Chondrocyte (in vitro differentiated cells): ENCODE measurements at regions not wholly inside any gene's neighbourhood (a gene's known extent, or its start where the extent isn't known, plus 50 kb on each side); places are given as distances from the start of the nearest gene placed in this dataset.

Experiments used
- DNase-seq: peaks from one replicate; pipeline ENCODE4 v3.0.0; 2021; ENCODE audit warnings: mixed read lengths, low spot score
- H3K27ac Mint-ChIP-seq: one replicate; pipeline ENCODE4 v1.8.0; 2021; ENCODE audit warnings: mild to moderate bottlenecking, moderate library complexity, mixed read lengths; ENCODE audit not compliant: unreplicated experiment
- H3K27me3 Mint-ChIP-seq: 2 replicates; pipeline ENCODE4 v1.8.0; 2021; ENCODE audit warnings: low read depth, mixed read lengths
- H3K36me3 Mint-ChIP-seq: 2 replicates; pipeline ENCODE4 v1.8.0; 2021; ENCODE audit warnings: low read depth, mixed read lengths
- H3K4me1 Mint-ChIP-seq: 2 replicates; pipeline ENCODE4 v1.8.0; 2021; ENCODE audit warnings: low read depth, mild to moderate bottlenecking, mixed read lengths
- H3K4me3 Mint-ChIP-seq: one replicate; pipeline ENCODE4 v1.8.0; 2021; ENCODE audit warnings: mild to moderate bottlenecking, moderate library complexity, mixed read lengths; ENCODE audit not compliant: unreplicated experiment
- H3K9me3 Mint-ChIP-seq: 2 replicates; pipeline ENCODE4 v1.8.0; 2021; ENCODE audit warnings: low read depth, mixed read lengths
- CTCF ChIP-seq: fragments of 200-600 bp; sonication (generic); IDR thresholded peaks from 2 replicates; pipeline ENCODE4 v1.5.0; 2021; ENCODE audit warnings: antibody characterized with exemption, mild to moderate bottlenecking, moderate library complexity

- peak overlapping the region; percentile 74 for H3K27ac Mint-ChIP-seq
- H3K9me3 Mint-ChIP-seq, result peaks cover 3% of the 10 kb centered on the region
- no peak for DNase-seq
- H3K36me3 Mint-ChIP-seq, result no peaks in the 10 kb centered on the region
- peak overlapping the region; percentile 12 for H3K4me3 Mint-ChIP-seq
- peaks cover 34% of the 10 kb centered on the region for H3K4me1 Mint-ChIP-seq
- H3K27me3 Mint-ChIP-seq, result no peaks in the 10 kb centered on the region
- TF ChIP-seq CTCF, result no peak
Measured at GRCh38 chr1:94648225-94649007, 106.9 kb upstream of the F3 start.

- Mint-ChIP-seq H3K9me3 (peaks cover 3% of the 10 kb centered on the region), H3K4me1 (peaks cover 31% of the 10 kb centered on the region), H3K36me3 (no peaks in the 10 kb centered on the region), H3K27ac (peak overlapping the region; percentile 62), H3K27me3 (no peaks in the 10 kb centered on the region), H3K4me3 (no peak overlapping the region)
- no peak for DNase-seq
- no peak for TF ChIP-seq CTCF
Measured at GRCh38 chr1:94646786-94647555, 105.4 kb upstream of the F3 start.

- TF ChIP-seq CTCF, result no peak
- H3K27me3 Mint-ChIP-seq, result no peaks in the 10 kb centered on the region
Measured at GRCh38 chr1:94646141-94646643, 104.6 kb upstream of the F3 start.

GRCh38 chr1:94644352-94644751 lies 102.8 kb upstream of the F3 start:
- Mint-ChIP-seq H3K27ac (no peak overlapping the region), H3K27me3 (no peaks in the 10 kb centered on the region), H3K4me1 (peaks cover 31% of the 10 kb centered on the region), H3K9me3 (peaks cover 14% of the 10 kb centered on the region), H3K4me3 (no peak overlapping the region), H3K36me3 (peaks cover 4% of the 10 kb centered on the region)
- TF ChIP-seq CTCF, result no peak
- no peak for DNase-seq

More at GRCh38 chr1:94646141-94646643, 104.6 kb upstream of the F3 start:
- H3K36me3 Mint-ChIP-seq, result no peaks in the 10 kb centered on the region
- peak overlapping the region; percentile 62 for H3K27ac Mint-ChIP-seq
- H3K9me3 Mint-ChIP-seq, result peaks cover 3% of the 10 kb centered on the region
- DNase-seq, result no peak
- H3K4me3 Mint-ChIP-seq, result no peak overlapping the region
- H3K4me1 Mint-ChIP-seq, result peaks cover 31% of the 10 kb centered on the region

- no peak for TF ChIP-seq CTCF
- Mint-ChIP-seq H3K27ac (no peak overlapping the region), H3K9me3 (peaks cover 17% of the 10 kb centered on the region), H3K4me1 (peaks cover 31% of the 10 kb centered on the region), H3K36me3 (peaks cover 4% of the 10 kb centered on the region), H3K4me3 (no peak overlapping the region), H3K27me3 (no peaks in the 10 kb centered on the region)
- no peak for DNase-seq
Measured at GRCh38 chr1:94643819-94644218, 102.3 kb upstream of the F3 start.
